ENCODE measurements at regions not wholly inside any gene's neighbourhood (a gene's known extent, or its start where the extent isn't known, plus 50 kb on each side); places are given as distances from the start of the nearest gene placed in this dataset.

- H4K20me1 ChIP-seq (ENCODE audit: insufficient read depth, low read length, poor library complexity, severe bottlenecking), result no peaks in the 10 kb centered on the region
- H3K4me2 ChIP-seq (ENCODE audit: low read depth, low read length, poor library complexity, severe bottlenecking), result no peak overlapping the region
- TF ChIP-seq, protein P1, sequence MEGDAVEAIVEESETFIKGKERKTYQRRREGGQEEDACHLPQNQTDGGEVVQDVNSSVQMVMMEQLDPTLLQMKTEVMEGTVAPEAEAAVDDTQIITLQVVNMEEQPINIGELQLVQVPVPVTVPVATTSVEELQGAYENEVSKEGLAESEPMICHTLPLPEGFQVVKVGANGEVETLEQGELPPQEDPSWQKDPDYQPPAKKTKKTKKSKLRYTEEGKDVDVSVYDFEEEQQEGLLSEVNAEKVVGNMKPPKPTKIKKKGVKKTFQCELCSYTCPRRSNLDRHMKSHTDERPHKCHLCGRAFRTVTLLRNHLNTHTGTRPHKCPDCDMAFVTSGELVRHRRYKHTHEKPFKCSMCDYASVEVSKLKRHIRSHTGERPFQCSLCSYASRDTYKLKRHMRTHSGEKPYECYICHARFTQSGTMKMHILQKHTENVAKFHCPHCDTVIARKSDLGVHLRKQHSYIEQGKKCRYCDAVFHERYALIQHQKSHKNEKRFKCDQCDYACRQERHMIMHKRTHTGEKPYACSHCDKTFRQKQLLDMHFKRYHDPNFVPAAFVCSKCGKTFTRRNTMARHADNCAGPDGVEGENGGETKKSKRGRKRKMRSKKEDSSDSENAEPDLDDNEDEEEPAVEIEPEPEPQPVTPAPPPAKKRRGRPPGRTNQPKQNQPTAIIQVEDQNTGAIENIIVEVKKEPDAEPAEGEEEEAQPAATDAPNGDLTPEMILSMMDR (conservative IDR thresholded peaks at IDR 0.05; ENCODE audit: low read length), result no peak
- no peak for TF ChIP-seq EZH2phosphoT487 (IDR thresholded peaks at IDR 0.05; ENCODE audit: borderline replicate concordance)
- no peaks in the 10 kb centered on the region for H3F3A ChIP-seq (ENCODE audit: low read depth)
- H3K4me3 ChIP-seq (ENCODE audit: low read length, poor library complexity, severe bottlenecking), result no peak overlapping the region
- no peaks in the 10 kb centered on the region for H3K79me2 ChIP-seq (ENCODE audit: insufficient read depth, low read length)
- H3K36me3 ChIP-seq (ENCODE audit: insufficient read depth, low read length), result no peaks in the 10 kb centered on the region
- H3K4me1 ChIP-seq (ENCODE audit: insufficient read depth, low read length, poor library complexity, severe bottlenecking), result no peaks in the 10 kb centered on the region
- H2AFZ ChIP-seq (ENCODE audit: low read length), result no peak overlapping the region
- H3K9me2 ChIP-seq (replicated peaks; ENCODE audit: low read depth, low read length), result no peaks in the 10 kb centered on the region
- H3K27me3 ChIP-seq (ENCODE audit: insufficient read depth, low read length, poor library complexity, severe bottlenecking), result no peaks in the 10 kb centered on the region
- H3K9me3 ChIP-seq (ENCODE audit: insufficient read depth, low read depth, low read length), result no peaks in the 10 kb centered on the region
- no peak overlapping the region for H3K9ac ChIP-seq (ENCODE audit: low read depth, low read length, poor library complexity, severe bottlenecking)
Observed at GRCh38 chr7:32145911-32146310, 75.7 kb upstream of the PDE1C start.

- TF ChIP-seq, protein P1 (conservative IDR thresholded peaks at IDR 0.05; ENCODE audit: low read length), result no peak
- TF ChIP-seq EZH2phosphoT487 (IDR thresholded peaks at IDR 0.05; ENCODE audit: borderline replicate concordance), result no peak
- H3K9me2 ChIP-seq (replicated peaks; ENCODE audit: low read depth, low read length), result no peaks in the 10 kb centered on the region
- H3K36me3 ChIP-seq (ENCODE audit: insufficient read depth, low read length), result no peaks in the 10 kb centered on the region
Observed at GRCh38 chr7:32144676-32145075, 74.5 kb upstream of the PDE1C start.

GRCh38 chr7:32143301-32143700, 73.1 kb upstream of the PDE1C start:
- H3K79me2 ChIP-seq (ENCODE audit: insufficient read depth, low read length), result no peaks in the 10 kb centered on the region
- no peaks in the 10 kb centered on the region for H3K27me3 ChIP-seq (ENCODE audit: insufficient read depth, low read length, poor library complexity, severe bottlenecking)
- TF ChIP-seq, protein P1 (conservative IDR thresholded peaks at IDR 0.05; ENCODE audit: low read length), result no peak
- TF ChIP-seq EZH2phosphoT487 (IDR thresholded peaks at IDR 0.05; ENCODE audit: borderline replicate concordance), result no peak
- H4K20me1 ChIP-seq (ENCODE audit: insufficient read depth, low read length, poor library complexity, severe bottlenecking), result no peaks in the 10 kb centered on the region
- no peaks in the 10 kb centered on the region for H3K36me3 ChIP-seq (ENCODE audit: insufficient read depth, low read length)
- no peaks in the 10 kb centered on the region for H3K4me1 ChIP-seq (ENCODE audit: insufficient read depth, low read length, poor library complexity, severe bottlenecking)
- H3K4me3 ChIP-seq (ENCODE audit: low read length, poor library complexity, severe bottlenecking), result no peak overlapping the region
- no peak overlapping the region for H2AFZ ChIP-seq (ENCODE audit: low read length)
- no peak overlapping the region for H3K9ac ChIP-seq (ENCODE audit: low read depth, low read length, poor library complexity, severe bottlenecking)
- no peaks in the 10 kb centered on the region for H3K9me2 ChIP-seq (replicated peaks; ENCODE audit: low read depth, low read length)
- no peaks in the 10 kb centered on the region for H3K9me3 ChIP-seq (ENCODE audit: insufficient read depth, low read depth, low read length)
- H3K4me2 ChIP-seq (ENCODE audit: low read depth, low read length, poor library complexity, severe bottlenecking), result no peak overlapping the region
- H3F3A ChIP-seq (ENCODE audit: low read depth), result no peaks in the 10 kb centered on the region

More at GRCh38 chr7:32144676-32145075, 74.5 kb upstream of the PDE1C start:
- Histone ChIP-seq H3K4me1 (ENCODE audit: insufficient read depth, low read length, poor library complexity, severe bottlenecking) (no peaks in the 10 kb centered on the region), H3F3A (ENCODE audit: low read depth) (no peaks in the 10 kb centered on the region), H2AFZ (ENCODE audit: low read length) (no peak overlapping the region), H4K20me1 (ENCODE audit: insufficient read depth, low read length, poor library complexity, severe bottlenecking) (no peaks in the 10 kb centered on the region), H3K79me2 (ENCODE audit: insufficient read depth, low read length) (no peaks in the 10 kb centered on the region), H3K9ac (ENCODE audit: low read depth, low read length, poor library complexity, severe bottlenecking) (no peak overlapping the region), H3K9me3 (ENCODE audit: insufficient read depth, low read depth, low read length) (no peaks in the 10 kb centered on the region), H3K4me2 (ENCODE audit: low read depth, low read length, poor library complexity, severe bottlenecking) (no peak overlapping the region), H3K4me3 (ENCODE audit: low read length, poor library complexity, severe bottlenecking) (no peak overlapping the region), H3K27me3 (ENCODE audit: insufficient read depth, low read length, poor library complexity, severe bottlenecking) (no peaks in the 10 kb centered on the region)

Measured in Loucy (cell line).